ENCODE measurements at regions not wholly inside any gene's neighbourhood (a gene's known extent, or its start where the extent isn't known, plus 50 kb on each side); places are given as distances from the start of the nearest gene placed in this dataset.
"Not testable (repeated sequence)": the region's sequence is repeated elsewhere in the genome, so short reads cannot be mapped to it uniquely, and the experiment has no call there.

- DNase-seq: no peak
Measured at GRCh38 chr6:145540741-145541140, 194.6 kb downstream of the EPM2A start.

DNA sequence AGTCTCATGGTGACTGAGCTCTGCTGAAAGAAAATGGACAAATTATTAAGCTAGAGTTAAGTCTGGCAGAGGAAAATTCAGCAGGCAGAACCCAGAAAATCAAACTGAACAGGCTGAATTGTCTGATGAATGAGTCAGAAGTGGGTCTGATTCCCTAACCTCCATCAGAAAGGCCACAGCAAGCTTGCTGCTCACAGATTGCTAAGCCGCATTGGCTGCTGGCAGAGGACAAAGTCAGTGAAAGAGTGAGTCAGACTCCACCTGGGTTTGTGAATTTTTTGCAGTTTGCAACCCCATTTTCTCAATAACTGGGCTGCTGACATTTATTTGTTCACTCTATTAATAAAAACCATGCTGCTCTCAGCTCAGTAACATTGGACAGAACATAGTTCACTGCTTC is 191.3 kb downstream of the EPM2A start:
- no peak for DNase-seq

DNA sequence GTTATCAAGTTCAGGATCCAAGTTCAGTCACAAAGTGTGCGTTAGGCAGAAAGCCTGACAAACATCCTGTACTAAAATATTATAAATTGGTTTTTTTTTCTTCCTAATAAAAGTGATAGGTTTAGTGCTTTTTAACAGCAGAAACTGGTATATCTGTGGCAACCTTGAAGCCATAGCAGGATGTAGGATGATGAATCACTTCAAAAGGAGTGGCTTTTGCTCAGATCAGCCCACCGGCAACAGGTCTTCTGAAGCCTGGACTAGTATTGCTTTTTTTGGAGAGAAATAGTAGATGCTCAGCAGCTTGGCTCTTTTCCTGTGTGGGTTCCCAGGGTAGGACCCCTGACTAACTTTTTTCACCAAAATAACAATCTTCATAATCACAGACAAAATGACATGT is 190.8 kb downstream of the EPM2A start:
- DNase-seq: no peak

GRCh38 chr6:145546265-145546664 is 189.1 kb downstream of the EPM2A start:
- DNase-seq: no peak

- no peak for DNase-seq
Measured at GRCh38 chr6:145547594-145548335, 187.6 kb downstream of the EPM2A start.

GRCh38 chr6:145548933-145549648 is 186.2 kb downstream of the EPM2A start:
- no peak for DNase-seq

DNA sequence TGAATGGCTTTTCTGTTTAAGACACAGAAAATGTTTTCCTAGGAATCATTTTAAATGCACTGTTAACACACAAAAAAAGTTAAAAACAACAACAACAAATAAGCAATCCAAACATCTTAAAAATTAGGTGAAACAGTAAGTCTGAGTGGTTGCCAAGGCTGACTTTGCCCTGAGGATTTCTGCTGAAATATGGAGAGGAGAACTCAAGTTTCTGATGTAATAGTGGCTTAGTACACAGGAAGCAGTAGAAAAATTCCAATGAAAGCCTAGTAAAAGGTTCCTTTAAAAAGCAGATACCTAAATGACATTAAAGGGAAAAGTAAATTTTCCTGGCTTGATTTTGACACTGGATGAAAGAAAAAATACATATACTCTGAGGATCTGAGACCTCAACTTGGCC is 184.2 kb downstream of the EPM2A start:
- no peak for DNase-seq

DNA sequence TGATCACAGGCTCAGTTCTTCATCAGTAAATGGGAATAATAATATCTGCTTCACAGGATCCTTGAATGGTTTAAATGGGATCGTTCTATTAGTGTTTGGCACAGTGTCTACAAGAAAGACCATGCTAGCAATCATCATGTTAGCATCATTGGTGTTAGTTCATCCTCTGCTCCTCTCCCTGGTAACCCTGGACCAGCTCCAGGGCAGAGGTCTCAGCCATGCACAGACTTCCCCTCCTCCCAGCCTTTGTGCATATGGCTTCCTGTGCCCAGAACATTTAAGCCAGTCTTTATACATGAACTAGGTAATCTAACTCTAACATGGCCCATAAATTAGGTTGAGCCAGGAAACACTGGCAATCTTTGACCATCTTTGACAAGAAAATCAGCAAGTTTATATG is 180.2 kb downstream of the EPM2A start:
- no peak for DNase-seq

GRCh38 chr6:145557474-145557873 is 177.8 kb downstream of the EPM2A start:
- DNase-seq: no peak

- DNase-seq: no peak
Measured at GRCh38 chr6:145559836-145560235, 175.5 kb downstream of the EPM2A start.

DNA sequence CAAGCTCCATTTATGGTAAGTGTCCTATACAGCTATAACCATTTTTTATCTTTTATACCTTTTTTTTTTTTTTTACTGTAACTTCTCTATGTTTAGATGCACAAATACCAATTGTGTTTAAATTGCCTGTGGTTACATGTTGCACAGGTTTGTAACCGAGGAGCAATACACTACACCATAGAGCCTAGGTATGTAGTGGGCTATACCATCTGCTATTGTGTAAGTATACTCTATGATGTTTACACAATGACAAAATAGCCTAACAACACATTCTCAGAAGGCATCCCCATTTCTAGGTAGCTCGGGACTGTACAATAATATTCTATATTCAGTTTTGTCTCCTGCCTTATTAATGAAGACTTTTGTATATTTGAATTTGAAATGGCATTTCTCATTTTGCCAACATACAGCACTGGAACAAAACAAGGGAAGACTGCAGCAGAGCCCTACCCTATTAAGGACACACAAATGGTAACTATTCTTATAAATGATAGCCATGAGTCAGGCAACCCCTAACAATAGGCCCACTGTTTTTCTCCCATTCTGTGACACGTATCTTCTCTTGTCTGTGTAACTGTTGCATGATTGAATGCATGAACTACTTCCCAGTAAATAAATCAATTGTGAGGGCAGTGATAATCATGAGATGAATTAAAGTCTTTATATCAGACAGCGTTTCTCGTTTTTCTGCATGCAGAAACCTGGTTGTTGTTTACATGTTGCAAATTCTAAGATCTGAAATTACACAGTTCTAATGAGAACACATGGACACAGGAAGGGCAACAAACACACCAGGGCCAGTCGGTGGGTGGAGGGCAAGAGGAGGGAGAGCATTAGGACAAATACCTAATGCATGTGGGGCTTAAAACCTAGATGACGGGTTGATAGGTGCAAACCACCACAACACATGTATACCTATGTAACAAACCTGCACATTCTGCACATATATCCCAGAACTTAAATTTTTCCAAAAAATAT is 173.9 kb downstream of the EPM2A start:
- DNase-seq: no peak

DNA sequence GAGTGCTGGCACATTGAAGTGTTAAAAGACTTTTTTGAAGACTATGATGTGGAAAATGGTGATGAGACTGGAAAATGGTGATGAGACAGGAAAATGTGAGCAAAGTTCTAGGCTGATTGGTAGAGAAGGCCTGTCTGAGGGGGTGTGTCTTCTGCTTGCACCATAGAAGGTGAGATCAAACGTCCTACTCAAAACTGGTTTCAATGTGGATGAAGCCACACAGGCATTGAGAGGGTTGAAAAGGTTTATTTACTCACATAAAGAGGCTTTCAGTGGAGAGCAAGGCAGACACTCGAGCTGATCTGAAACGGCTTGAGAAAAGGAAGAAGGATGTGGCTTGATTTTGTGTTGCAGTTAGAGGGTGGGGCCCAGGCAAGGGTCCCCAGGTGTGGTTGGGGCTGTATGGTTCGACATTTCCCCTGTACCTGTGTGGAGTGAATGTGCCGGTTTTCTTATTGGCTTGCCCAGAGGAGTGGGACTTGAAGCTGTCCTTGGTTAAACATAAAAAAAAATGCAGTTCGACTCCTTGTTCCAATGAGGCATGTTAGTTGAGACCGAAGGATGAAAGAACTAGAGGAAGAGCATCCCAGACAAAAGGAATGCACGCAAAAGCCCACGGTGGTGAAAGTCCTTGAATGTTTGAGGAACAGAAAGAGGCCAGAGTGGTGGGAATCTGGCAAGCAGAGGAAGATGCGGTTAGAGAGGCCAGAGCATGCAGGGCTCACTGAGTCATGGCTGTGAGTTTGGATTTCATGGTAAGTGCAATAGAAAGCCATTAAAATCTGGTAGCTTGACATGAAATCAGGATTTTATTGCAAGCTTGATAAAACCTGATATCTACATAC is 172.3 kb downstream of the EPM2A start:
- no peak for DNase-seq

DNA sequence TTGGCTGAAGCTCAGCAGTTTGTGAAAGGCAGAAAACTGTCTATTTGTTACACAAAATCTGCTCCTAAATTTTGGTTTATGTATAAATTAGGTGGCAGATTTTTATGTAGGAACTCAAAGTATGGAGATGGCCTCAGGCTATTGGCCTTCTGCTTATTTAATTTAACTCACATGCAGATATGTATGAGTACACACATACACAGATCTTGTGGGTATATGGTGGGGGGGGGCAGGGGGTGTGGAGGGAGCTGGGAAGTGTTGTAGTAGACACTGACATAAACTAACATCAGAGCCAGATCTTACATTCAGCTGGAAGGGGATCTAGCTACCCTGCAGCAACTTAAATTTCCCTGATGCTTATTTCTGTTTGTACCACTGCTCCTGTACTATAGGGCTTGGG is 170.8 kb downstream of the EPM2A start:
- DNase-seq: no peak

DNA sequence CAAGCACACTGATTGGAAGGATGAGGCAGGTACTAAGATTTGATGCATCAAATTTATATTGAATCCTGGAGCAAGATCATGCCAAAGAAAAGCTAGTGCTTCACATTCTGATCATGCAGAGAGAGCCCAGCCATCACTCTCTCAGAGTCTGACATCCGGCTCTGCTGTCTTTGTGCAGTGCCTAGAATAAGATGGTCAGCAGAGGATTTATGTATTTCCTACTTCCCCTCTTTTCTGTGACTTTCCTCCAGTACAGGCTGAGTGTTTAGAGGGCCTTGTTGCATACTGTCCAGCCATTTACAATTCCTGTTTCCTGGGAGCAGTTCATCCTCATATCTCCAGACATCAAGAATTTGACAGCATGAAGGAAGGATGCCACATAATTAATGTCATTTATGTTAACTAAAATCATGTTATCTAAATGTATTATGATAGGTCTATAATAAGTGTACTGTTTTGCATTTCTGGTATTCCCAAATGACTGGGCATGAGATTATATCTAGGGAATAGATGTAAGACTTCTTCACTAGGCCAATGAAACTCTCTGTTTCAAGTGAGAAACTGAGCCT is 167.6 kb downstream of the EPM2A start:
- DNase-seq: no peak

DNA sequence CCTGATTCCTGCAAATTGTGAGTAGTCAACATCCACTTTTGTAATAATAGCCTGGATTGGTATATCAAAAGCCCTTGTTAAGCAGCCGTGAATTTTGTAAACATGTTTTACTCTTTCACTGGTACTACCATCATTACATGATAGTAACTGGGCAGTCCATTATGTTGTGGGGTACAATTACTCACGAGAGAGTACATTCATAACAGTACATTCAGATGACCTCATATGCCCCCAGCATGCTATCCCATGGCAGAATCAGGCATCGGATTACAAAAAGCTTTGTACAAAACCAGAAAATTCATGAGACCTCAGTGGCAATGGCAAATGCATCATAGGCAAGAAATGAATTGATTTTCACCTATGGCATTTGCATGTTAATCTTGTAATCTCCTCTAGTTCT is 166.2 kb downstream of the EPM2A start:
- no peak for DNase-seq

- not testable (repeated sequence) for DNase-seq
Measured at GRCh38 chr6:145570336-145570735, 165.0 kb downstream of the EPM2A start.

DNA sequence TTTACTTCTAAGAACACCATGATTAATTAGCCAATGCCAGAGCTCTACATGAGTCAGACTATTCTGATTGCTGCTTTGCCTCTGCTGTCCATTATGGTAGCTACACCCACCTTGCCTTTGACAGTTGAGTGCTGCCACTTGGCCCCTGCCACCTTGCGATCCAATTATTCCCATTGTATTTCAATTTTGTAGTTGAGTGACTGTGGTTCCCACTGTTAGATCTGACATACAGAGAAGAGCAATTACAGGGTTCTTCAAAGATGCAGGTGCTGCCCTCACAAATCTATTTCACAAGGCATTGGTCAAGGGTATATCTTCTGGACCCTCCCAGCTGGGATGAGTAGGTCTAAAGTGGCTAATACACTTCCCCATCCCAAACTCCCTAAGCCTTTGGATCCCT is 161.1 kb downstream of the EPM2A start:
- DNase-seq: not testable (repeated sequence)

Measured in activated T-cell treated with anti-CD3 and anti-CD28 coated beads, Interleukin-2, amount 50 U/mL, for 1 hour (primary cell).